C1 segment of cervical spinal cord (tissue), 14 donors: ENCODE measurements at regions not wholly inside any gene's neighbourhood (a gene's known extent, or its start where the extent isn't known, plus 50 kb on each side); places are given as distances from the start of the nearest gene placed in this dataset.
A peak's percentile ranks its signal among the peaks of the same experiment; 100 is the strongest.

Experiments used
- DNase-seq, 14 donors: peaks; one replicate each; lab custom pipeline; 2025; lab: John Stamatoyannopoulos, UW

DNA sequence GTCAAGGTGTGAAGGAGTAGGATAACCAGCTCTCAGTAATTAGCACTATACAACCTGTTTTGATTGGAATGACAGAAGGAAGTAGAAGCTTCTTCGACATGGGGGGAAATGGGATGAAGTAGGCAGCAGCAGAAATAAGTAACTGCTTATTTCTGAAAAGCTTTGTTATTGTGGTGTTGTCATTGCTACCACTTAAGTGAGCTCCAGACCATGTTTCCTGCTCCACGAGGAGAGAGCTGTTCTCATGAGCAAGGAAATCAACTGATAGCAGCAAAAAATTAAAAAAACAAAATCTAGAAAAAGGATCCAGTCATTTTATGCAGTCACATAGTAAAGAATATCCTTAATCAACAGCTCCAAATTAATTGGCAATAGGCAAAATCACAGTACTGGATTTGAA is 106.1 kb upstream of the TLL1 start:
- DNase-seq: peak in 1 of 14 donors; percentile 56

DNA sequence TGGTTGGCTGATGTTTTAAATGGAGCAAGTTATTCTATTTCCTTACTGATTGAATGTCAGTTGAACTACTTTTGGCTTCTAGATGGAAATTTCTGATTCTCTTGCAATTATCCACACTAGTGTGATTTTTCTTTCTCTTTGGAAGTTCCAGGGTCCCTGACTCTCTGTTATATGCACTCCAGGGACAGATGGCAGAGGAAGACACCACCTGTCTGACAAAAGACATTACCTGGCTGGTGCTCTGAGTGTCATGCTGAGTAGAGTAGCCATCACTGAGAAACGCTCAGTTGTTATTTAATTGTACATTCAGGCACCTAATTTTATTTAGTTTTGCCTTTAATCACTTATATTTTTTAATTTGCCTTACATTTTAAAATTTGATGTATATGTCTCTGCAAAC is 105.4 kb upstream of the TLL1 start:
- peak in 1 of 14 donors; percentile 94 for DNase-seq

DNA sequence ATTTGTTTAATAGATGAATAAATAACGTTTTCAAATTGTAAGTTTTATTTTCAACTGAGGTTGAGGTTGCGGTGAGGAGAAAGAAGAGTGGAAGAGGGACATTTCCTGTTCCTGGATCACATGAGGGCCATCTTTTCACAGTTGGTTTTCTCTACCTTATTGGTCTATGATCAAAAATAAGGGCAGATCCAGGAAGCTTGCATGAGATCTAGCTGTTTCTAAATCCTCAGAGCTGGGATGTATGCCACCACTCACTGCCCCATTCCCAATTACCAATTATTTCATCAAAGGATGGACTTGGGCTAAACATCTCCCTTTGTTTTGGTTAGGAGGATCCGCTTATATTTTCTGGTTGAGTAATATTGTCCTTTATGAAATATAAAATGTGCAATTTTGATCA is 104.8 kb upstream of the TLL1 start:
- DNase-seq: peak in 1 of 14 donors; percentile 54

DNA sequence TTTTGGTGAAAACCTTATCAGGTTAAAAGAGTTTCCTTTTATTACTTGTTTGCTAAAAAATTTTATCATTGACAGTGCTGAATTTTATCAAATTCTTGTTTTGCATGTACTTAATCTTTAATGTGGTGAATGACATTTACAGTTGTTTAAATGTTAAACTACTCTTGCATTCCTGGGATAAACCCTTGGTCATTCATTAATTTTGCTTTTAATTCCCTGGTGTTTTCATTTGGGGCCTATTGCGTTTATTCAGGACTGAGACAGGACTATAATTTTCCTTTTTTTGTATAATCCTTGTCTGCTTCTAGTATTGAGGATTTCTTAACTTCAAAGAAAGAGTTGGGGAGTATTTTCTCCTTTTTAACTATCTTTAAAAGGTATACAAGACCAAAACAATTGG is 98.7 kb upstream of the TLL1 start:
- DNase-seq: no peak

DNA sequence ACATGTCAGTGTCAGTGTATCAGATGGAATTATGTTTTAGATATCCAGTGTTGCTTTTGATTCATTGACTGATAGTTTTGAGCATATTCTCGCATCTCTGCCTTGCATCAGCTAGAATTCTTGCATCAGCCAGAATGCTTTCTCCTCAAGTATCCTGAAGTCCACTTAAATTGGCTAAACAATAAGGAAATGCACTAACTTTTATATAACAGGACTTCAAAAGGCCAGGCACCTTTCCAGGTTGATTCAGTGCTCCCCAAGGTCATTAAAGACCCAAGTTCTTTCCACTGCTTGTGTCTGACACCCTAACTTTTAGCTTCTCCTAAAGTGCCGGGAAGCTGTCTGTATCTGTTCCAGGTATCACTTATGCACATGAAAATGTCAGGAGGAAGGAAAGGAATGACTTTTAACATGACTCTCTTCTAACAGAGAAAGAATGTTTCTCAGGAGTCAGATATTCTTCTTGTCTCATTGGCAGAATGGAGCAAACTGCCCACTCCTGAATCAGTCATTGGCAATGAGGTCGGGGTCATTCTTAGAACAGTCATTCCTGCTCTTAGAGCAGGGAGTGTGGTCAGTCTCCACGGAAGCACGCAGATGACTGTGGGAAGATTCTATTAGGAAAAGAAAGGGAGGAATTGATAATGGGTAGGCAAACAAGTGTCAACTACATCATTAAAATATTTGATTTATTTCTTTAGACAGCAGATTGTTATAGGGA is 92.9 kb upstream of the TLL1 start:
- no peak for DNase-seq

DNA sequence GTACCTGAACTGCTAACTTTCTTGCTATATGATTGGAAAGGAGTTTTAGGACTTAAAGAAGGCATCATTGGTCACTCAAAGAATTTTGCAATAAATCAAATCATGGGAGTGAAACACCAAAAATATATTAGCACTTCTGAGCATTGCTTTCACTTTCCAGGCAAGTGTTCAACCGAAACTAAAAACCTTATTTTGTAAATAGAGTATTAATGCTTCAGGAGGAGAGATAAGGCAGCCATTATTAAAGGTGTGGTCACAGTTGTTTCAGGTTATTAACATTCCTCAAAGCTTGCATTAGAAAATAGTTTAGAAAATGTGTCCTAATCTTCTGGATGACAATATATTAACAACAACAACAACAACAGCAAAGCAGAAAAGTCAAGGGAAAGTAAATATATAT is 92.3 kb upstream of the TLL1 start:
- no peak for DNase-seq

DNA sequence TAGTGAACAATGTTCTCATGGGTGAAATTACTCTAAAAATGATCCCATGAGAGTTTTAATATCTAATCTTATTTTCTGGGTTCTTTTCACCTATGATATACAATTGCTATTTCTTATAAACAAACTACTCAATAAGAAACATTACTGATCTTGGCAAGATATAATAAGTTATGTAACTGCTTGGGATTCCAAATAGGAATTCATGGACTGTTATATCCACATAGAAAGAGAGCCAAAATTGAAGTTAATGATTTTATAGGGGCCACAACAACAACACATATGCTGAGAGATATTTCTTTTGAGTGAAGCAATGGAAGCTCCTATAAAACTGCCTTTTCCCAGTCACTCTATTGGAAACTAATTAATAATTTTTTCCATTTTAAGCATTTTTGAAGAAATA is 90.4 kb upstream of the TLL1 start:
- DNase-seq: no peak

DNA sequence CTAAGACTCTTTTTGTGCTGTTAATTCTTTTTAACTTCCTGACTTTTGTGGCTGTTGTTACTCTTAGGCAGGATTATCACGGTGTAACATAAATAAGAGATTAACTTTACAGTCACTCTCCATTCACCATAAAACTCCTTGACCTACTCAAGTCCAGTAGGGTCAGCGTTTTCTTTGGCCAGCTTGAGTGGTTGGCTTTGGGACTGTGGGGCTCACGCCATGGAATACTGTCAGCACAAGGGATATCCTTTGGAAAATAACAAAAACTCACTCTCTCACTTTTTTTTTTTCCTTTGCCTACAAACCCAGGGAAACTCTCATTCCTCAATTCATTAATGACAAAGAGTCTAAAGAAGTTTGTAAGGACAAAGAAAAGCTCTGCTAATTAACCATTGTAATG is 89.4 kb upstream of the TLL1 start:
- DNase-seq: no peak

DNA sequence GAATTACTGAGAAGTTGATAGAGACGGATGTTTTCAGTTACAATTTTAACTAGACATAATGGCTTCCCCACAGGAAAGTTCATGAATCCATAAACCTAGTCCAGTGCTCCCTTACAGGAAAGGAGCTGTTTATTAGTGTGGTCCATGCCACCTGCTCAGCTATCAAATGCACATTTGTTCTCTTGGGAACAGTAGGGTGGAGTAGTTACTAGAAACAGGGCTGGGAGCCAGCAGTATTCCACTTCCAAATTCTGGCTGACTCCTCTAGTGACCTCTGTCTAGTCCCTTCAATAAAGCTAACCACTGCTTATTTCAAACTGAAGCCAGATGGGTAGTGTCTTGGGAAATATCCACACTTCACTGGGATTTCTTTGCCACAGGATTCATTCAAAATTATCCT is 88.4 kb upstream of the TLL1 start:
- DNase-seq: no peak

DNA sequence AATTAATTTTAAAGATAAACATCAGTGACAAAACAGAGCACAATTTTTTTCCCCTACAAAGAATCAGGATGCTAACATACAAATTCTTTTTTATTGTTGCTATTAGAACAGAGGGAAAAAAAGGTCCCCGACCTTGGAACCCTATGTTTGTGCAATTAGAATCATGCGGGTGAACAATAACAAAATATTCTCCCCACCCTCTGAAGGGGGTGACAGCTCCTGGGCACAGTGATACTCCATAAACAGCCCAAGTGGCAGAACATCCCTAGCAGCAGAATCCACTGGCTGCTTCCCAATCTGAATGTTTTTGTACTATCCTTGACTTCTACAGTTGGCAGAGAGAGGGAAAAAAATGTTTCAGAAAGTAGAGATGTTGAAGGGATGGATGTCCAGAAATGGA is 87.7 kb upstream of the TLL1 start:
- peak in 1 of 14 donors; percentile 20 for DNase-seq

DNA sequence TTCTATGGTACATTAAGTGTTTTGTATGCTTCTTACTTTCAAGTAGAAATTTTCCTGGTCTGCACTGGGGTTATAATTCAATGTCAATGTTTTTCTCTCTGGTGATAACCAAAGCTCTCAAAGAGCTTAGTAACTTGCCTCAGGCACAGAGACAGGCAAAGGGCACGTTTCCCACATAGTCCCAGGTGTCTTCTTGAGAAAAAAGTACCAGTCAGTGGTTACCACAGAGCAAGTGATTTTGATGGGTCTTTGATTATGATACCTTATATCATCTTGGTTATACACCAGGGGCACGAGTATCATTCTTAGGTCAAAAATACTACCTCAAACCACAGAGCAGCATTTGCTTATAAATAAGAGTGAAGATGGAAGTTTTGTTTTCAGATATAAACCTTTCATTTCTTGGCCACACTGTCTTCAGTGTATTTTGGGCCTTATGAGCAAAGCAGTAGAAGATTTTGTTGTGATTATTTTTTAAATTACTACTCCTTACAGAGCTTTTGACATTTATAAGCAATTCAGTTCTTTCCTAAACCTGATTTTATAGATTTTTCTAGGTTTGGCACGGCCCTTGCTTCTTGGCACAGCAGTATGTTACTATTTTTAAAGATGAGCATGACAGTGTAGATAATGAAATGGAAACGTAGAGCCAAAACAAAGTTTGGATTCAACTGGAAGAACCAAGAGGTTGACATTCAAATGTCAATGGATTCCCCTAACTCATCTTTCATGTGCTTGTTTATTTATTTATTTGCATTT is 85.3 kb upstream of the TLL1 start:
- peak in 1 of 14 donors; percentile 71 for DNase-seq

DNA sequence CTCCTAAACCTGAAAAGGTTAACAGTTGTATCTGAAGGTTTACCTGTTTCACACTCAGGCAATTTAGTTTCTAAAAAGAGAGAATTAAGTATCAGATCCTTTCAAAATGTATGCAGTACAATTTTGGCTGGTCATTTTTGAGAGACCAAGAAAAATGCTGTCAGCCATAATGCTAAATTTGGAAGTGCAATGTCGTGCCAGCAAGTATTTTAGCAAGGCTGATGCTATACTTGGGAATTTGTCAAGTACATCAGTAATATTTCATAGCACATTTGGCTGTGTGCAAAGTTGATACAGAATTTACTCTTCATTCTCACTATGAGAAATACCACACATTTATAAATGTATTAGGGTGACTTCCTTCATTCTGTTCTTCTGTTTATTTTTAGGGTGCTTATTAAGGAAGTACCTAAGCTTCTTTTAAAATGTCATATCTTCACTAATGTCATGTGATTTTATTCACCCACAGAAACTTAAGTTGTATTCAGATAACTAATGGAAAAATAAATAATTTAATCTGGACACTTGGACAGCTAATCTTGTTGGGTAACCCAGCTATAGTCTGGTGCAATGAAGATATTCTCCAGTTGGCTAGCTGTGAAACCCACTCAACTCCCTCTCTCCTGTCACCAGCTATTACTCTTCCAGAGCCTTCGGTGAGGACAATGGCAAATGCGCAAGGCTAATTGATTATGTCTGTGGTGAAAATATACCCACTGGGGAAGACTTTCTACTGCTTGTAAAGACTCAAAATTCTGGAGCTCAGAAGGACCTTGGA is 84.2 kb upstream of the TLL1 start:
- DNase-seq: peak in 1 of 14 donors; percentile 76

DNA sequence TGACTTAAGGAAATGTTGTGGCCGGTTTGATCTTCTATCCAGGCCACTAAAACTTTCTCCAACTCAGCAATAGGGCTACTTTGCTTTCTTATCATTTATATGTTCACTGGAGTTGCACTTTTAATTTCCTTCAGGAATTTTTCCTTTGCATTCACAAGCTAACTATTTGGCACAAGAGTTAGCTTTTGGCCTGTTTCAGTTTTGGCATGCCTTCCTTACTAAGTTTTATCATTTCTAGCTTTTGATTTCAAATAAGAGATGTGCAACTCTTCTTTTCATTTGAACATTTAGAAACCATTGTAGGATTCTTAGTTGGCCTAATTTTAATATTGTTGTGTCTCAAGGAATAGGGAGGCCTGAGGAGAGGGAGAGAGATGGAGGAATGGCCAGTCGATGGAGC is 79.8 kb upstream of the TLL1 start:
- DNase-seq: no peak

DNA sequence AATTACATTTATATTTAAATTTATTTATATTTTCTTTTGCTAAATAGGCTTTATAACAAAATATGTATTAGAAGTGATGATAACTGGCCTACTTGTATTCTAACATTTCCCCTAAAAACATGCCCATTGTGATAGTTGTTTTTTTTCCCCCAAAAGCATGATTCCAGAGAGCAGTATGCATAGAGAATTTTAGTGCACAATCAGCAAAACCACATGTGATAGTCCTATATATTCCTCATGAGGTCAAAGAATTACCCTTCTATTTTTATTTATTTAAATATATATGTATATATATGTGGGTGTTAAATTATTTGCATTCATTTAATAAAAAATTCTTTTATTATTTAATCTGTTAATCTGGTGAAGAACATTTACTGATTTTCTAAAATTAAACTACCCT is 78.2 kb upstream of the TLL1 start:
- no peak for DNase-seq

DNA sequence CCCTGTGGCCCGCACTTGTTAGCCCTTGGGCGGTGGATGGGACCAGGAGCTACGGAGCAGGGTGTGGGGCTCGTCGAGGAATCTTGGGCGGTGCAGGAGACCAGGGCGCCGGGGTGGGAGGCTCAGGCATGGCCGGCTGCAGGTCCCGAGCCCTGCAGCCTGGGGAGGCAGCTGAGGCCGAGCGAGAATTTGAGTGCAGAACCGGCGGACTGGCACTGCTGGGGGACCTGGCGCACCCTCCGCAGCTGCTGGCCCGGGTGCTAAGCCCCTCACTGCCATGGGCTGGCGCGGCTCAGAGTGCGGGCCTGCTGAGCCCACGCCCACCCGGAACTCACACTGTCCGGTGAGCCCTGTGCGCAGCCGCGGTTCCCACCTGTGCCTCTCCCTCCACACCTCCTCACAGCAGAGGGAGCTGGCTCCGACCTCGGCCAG is 73.6 kb upstream of the TLL1 start:
- DNase-seq: no peak

DNA sequence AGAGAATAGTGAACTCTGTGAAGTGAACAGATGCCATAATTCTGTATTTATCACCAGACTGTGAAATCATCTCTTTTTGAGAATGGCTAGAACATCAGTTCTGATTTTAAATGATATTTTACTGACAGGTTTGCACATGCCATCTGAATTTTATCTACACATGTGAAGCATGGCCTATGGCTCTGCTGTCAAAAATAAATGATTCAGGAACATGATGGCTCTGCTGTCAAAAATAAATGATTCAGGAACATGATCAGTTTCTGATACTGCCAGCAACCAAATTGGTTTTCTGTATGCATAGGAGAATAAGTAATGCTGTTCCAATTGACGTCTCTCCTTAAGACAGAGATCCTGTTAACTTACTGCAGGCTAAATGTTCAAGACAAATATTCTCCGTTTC is 70.6 kb upstream of the TLL1 start:
- DNase-seq: no peak

DNA sequence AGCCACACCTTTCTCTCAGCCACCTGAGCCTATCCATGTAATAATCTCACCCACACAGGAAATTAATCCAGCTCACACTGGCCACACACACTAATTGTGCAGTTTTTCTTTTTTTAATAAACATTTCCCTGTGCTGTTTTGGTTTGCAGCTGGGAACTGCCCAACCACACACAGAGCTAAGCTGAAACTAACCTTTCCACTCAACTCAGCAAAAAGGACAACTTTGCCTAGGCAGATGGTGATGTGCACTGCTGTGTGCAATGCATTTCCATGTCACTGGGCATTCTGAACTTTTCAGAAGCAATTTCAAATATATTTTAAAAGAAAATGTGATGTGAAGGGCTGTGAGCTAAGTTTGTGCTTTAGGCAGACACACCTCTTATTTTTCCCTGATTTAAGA is 70.0 kb upstream of the TLL1 start:
- DNase-seq: no peak

DNA sequence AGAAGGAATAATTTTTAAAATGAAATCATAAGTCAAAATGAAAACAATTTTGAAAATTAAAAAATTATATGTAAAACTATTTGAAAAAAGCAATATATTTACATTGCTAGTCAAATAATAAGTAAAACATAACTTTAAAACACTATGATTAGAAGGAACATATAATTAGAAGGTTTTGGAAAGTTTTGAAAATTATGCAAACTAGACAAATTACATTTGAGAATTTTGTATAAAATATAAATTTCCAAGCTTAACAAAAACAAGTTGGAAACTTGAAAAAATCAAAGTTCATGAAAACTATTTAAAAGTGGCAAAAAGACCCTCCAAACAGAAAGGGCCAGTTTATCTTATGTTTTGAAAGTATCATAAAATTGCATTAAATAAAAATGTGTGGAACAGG is 67.6 kb upstream of the TLL1 start:
- DNase-seq: no peak

DNA sequence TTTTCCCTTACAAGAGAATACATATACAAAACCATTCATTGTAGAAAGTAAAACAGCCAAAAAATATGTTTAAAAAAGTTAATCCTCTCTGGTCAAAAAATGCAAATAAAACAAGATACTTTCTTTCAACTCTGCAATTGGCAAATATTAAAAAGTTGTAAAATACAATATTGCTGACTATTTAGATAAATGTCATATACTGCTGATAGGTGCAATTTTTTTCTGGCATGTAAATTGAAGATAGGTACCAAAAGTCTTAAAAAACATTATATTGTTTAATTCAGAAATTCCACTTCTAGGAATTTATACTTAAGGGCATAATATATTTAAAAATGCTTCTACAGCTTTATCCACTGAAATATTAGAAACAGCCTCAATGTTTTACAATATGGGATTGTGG is 66.4 kb upstream of the TLL1 start:
- DNase-seq: no peak

DNA sequence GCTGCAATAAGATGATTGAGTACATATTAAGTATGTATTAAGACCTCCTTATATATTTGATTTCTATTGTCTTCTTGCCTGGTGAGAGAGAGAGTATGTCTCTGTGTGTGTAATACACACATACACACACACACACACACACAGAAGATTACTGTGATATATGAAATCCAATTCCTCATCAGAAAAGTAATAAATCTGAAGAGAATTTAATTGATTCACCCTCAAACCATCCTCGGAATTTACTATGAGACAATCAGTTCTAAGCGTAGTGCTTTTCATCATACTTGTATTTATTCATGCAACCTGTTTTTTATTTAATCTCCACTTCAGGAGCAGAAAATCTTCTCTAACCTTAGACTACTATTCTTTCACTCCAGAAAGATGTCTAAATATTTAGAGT is 62.3 kb upstream of the TLL1 start:
- DNase-seq: no peak

DNA sequence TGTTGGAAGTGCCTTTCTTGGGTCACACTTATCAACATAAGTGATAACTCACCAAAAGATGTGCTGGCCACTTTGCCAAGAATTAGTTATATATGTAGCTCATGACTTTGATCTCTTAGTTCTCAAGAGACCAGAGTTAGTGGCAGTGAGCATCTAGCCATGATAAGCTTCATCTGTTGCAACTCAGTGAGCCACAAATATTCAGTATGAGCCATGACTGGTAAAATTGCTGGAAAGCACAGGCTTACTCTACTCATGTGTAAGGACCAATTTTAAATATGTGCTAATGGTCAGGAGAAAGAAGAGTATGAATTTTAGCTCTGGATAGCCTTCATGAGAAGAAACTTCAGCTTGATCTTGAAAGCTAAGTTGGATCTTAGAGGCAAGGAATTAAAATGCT is 59.4 kb upstream of the TLL1 start:
- no peak for DNase-seq

DNA sequence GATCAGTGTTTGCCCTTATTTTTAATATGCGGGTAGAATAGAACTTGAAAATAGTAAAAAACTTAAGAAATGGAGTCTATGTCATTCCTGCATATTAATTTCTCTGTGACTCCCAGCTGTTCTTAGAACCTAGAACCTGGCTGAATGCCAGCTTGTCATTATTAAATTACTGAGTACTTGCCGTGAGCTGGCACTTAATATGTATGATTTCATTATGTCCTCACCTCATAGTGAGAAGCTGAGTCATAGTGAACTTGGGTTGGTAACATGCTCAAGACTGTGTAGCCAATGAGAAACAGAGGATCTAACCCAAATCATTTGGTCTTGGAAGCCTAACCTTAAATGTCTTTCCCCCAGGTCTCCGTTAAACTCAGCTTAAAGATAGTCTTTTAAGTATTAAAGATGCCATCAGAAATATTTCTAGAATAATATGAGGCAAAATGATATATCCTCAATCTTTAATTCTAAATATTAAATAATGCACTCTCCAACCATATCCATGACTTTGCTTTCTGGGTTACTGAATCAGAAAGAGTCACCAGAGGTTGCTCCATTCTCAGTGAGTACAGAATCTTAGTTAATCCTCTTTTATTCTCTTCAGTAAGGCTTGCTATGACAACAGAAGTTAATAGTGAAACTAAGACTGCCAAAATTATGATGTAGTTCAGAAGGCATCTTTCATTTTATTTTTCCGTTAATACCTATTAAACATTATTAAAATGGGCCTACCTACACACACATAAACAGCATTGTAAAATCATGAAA is 58.6 kb upstream of the TLL1 start:
- no peak for DNase-seq
